Effector CD8-positive, alpha-beta T cell (primary cell): ENCODE measurements at regions not wholly inside any gene's neighbourhood (a gene's known extent, or its start where the extent isn't known, plus 50 kb on each side); places are given as distances from the start of the nearest gene placed in this dataset.
"Not testable (repeated sequence)": the region's sequence is repeated elsewhere in the genome, so short reads cannot be mapped to it uniquely, and the experiment has no call there.

ENCODE experiments used
- DNase-seq: peaks from one replicate; lab custom pipeline; 2025; lab: John Stamatoyannopoulos, UW

DNA sequence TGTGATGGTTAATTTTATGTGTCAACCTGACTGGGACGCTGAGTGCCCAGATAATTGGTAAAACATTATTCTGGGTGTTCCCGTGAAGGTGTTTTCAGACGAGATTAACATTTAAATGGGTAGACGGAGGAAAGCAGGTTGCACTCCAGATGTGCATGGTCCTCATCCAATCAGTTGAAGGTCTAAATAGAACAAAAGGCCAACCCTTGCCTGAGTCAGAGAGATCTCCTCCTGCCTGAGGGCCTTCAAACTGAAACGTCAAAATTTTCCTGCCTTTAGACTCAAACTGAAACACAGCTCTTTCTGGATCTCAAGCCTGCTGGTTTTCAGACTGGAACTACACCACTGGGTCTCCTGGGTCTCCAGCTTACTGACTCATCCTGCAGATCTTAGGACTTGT lies 73.5 kb downstream of the NPIPA8 start:
- DNase-seq: not testable (repeated sequence)

DNA sequence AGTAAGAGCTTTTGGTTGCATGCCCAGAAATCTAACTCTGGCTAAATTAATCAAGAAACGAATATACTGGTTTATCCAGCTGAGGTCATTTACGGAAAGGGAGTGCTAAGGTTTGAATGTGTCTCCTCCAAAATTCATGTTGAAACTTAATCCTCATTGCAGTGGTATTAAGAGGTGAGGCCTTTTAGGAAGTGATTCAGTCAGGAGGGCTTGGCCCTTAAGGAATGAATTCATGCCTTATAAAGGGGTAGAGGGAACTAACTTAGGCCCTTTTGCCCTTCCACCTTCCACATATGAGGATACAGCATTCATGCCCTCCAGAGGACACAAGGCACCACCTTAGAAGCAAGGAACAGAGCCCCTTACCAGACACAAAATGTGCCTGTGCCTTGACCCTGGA lies 74.7 kb downstream of the NPIPA8 start:
- not testable (repeated sequence) for DNase-seq

DNA sequence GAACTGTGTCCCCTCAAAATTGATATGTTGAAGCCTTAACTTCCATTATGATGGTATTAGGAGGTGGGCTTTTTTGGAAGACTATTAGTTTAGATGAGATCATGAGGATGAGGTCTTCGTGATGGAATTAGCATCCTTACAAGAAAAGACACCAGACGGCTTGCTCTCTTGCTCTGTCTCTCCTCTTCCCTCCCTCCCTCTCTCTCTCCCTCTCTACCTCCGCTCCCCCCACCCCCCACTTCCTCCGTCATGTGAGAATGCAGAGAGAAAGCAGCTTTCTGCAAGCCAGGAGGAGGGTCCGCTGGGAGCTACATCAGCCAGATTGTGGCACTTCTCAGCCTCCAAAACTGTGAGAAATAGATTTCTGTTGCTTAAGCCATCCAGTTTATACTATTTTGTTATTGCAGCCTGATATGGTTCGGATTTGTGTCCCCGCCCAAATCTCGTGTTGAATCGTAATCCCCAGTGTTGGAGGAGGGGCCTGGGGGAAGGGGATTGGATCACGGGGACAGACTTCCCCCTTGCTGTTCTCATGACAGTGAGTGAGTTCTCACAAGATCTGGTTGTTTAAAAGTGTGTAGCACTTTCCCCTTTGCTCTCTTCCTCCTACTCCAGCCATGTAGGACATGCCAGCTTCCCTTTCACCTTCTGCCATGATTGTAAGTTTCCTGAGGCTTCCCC lies 76.9 kb downstream of the NPIPA8 start:
- not testable (repeated sequence) for DNase-seq

GRCh38 chr16:18252943-18253342 lies 83.6 kb downstream of the NPIPA8 start:
- DNase-seq: not testable (repeated sequence)

DNA sequence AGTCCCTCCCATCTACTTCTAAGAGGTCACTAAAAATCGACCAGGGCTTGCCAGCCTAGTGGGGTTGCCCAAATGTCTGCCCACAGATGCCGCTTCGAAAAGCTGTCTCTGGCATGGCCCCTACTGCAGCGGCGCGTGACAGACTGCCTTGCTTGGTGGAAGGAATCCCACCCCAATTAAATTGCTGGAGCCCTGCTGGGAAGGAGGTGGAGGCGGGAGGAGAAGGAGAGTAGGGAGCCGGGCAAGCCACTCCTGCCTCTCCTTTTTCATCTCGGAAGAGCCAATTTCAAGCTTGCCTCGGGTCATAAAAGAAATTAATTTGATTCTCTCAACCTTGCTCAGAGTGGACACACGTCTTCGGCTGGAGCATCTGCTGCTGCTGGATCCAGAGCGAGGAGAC lies 106.0 kb downstream of the NPIPA8 start:
- DNase-seq: not testable (repeated sequence)

- DNase-seq: not testable (repeated sequence)
These were observed 114.2 kb downstream of the NPIPA8 start for GRCh38 chr16:18222054-18223009.

DNA sequence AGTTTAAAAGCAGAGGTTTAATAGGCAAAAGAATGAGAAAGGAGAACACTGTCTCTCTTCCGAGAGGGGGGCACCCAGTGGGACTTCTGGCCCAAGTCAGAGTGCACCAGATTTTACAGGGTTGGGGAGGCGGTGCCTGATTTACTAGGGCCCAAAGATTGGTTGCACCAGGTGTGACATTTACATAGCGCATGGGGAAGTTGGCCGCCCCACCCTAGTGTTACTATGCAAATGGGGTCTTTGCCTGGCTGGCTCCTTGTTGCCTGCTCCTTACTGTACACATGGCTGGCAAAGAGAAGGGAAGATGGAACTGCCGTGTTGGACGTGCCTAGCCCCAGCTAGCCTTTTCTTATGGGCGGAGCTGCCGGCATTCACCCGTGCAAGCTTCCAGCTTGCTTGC lies 118.8 kb downstream of the NPIPA8 start:
- DNase-seq: not testable (repeated sequence)

DNA sequence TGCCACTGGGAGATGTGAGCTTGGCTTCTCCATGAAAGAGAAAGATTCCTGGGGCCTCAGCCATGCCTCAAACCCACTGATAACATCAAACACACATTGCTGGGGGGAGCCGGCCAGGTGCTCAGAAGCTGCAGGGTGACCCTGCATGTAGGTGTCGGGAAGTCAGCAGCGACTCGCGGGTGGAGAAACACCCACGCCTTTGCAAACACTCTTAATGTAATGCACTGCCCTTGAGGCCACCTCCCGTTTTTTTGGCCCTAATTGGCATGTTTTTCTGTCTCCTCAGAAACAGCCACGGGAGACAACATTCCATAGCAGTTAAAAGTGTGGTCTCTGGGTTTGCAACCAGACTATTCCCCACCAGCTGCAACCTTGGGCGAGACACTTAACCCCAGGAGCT lies 119.7 kb downstream of the NPIPA8 start:
- DNase-seq: not testable (repeated sequence)

DNA sequence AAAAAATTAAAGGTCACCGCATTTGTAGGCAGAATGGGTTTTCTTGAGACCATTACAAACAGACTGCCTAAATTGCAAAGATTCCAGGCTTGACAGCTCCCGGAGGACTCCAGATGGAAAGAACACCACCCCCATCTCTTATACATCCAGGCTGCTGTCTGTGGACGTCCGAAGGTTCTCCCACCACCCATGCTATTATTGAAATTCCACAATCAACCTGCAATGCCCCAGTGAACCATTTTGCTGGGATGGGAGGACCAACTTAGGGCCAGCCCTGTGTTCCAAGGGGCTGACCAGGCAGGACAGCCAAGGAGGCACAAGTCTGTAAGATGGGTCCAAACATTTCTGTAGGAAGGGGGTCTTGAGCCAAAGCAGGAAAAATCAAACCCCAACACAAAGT lies 122.7 kb downstream of the NPIPA8 start:
- DNase-seq: not testable (repeated sequence)

- not testable (repeated sequence) for DNase-seq
These were observed 125.0 kb downstream of the NPIPA8 start for GRCh38 chr16:18211505-18211904.

- DNase-seq: not testable (repeated sequence)
These were observed 131.8 kb downstream of the NPIPA8 start for GRCh38 chr16:18204786-18205185.

- DNase-seq: not testable (repeated sequence)
These were observed 132.2 kb downstream of the NPIPA8 start for GRCh38 chr16:18204309-18204708.

GRCh38 chr16:18201511-18201910 lies 135.0 kb downstream of the NPIPA8 start:
- DNase-seq: not testable (repeated sequence)

GRCh38 chr16:18192389-18192788 lies 144.1 kb downstream of the NPIPA8 start:
- DNase-seq: not testable (repeated sequence)

- not testable (repeated sequence) for DNase-seq
These were observed 146.4 kb downstream of the NPIPA8 start for GRCh38 chr16:18190179-18190578.

GRCh38 chr16:18184755-18185154 lies 151.8 kb downstream of the NPIPA8 start:
- DNase-seq: not testable (repeated sequence)

GRCh38 chr16:18181028-18181427 lies 155.5 kb downstream of the NPIPA8 start:
- not testable (repeated sequence) for DNase-seq

GRCh38 chr16:18173945-18174497 lies 162.5 kb downstream of the NPIPA8 start:
- DNase-seq: not testable (repeated sequence)

GRCh38 chr16:18162293-18162692 lies 174.2 kb downstream of the NPIPA8 start:
- DNase-seq: not testable (repeated sequence)

- not testable (repeated sequence) for DNase-seq
These were observed 175.3 kb downstream of the NPIPA8 start for GRCh38 chr16:18161224-18161623.

- DNase-seq: not testable (repeated sequence)
These were observed 177.4 kb downstream of the NPIPA8 start for GRCh38 chr16:18159185-18159584.

GRCh38 chr16:18157854-18158253 lies 178.7 kb downstream of the NPIPA8 start:
- not testable (repeated sequence) for DNase-seq
